HEK293T (cell line): ENCODE measurements at regions not wholly inside any gene's neighbourhood (a gene's known extent, or its start where the extent isn't known, plus 50 kb on each side); places are given as distances from the start of the nearest gene placed in this dataset.

Source experiments
- SP1 ChIP-seq: fragments of 450-650 bp; IDR thresholded peaks from 2 replicates; pipeline ENCODE4 v1.6.1; 2017
- TF ChIP-seq, protein P1 (sequence below): fragments of 450-650 bp; IDR thresholded peaks from 2 replicates; pipeline ENCODE4 v1.6.1; 2016

- no peak for TF ChIP-seq SP1
- TF ChIP-seq, protein P1, sequence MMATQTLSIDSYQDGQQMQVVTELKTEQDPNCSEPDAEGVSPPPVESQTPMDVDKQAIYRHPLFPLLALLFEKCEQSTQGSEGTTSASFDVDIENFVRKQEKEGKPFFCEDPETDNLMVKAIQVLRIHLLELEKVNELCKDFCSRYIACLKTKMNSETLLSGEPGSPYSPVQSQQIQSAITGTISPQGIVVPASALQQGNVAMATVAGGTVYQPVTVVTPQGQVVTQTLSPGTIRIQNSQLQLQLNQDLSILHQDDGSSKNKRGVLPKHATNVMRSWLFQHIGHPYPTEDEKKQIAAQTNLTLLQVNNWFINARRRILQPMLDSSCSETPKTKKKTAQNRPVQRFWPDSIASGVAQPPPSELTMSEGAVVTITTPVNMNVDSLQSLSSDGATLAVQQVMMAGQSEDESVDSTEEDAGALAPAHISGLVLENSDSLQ: no peak
Observed at GRCh38 chr10:90363799-90364483, 493.9 kb downstream of the HTR7 start.
